ENCODE measurements at regions not wholly inside any gene's neighbourhood (a gene's known extent, or its start where the extent isn't known, plus 50 kb on each side); places are given as distances from the start of the nearest gene placed in this dataset.

GRCh38 chr5:136811086-136811485 is 445.7 kb upstream of the TRPC7 start:
- DNase-seq (ENCODE audit: low read depth) = no peak

GRCh38 chr5:136810261-136810801 is 445.0 kb upstream of the TRPC7 start:
- DNase-seq (ENCODE audit: low read depth) = peak; percentile 88

- no peak for DNase-seq (ENCODE audit: low read depth)
Measured at GRCh38 chr5:136809382-136809781, 444.0 kb upstream of the TRPC7 start.

- no peak for DNase-seq (ENCODE audit: low read depth)
Measured at GRCh38 chr5:136808756-136809155, 443.4 kb upstream of the TRPC7 start.

GRCh38 chr5:136805466-136805865 is 440.1 kb upstream of the TRPC7 start:
- no peak for DNase-seq (ENCODE audit: low read depth)

- peak; percentile 32 for DNase-seq (ENCODE audit: low read depth)
Measured at GRCh38 chr5:136802383-136802782, 437.0 kb upstream of the TRPC7 start.

- no peak for DNase-seq (ENCODE audit: low read depth)
Measured at GRCh38 chr5:136799806-136800372, 434.5 kb upstream of the TRPC7 start.

- DNase-seq (ENCODE audit: low read depth) = no peak
Measured at GRCh38 chr5:136793300-136793699, 428.0 kb upstream of the TRPC7 start.

GRCh38 chr5:136781464-136781863 is 416.1 kb upstream of the TRPC7 start:
- DNase-seq (ENCODE audit: low read depth) = peak; percentile 37

GRCh38 chr5:136780518-136780917 is 415.2 kb upstream of the TRPC7 start:
- no peak for DNase-seq (ENCODE audit: low read depth)

- DNase-seq (ENCODE audit: low read depth) = no peak
Measured at GRCh38 chr5:136776022-136776927, 410.9 kb upstream of the TRPC7 start.

GRCh38 chr5:136772491-136772890 is 407.1 kb upstream of the TRPC7 start:
- DNase-seq (ENCODE audit: low read depth) = no peak

GRCh38 chr5:136769900-136770684 is 404.7 kb upstream of the TRPC7 start:
- DNase-seq (ENCODE audit: low read depth) = peak; percentile 53

- no peak for DNase-seq (ENCODE audit: low read depth)
Measured at GRCh38 chr5:136769093-136769492, 403.7 kb upstream of the TRPC7 start.

GRCh38 chr5:136768457-136768856 is 403.1 kb upstream of the TRPC7 start:
- no peak for DNase-seq (ENCODE audit: low read depth)

GRCh38 chr5:136766456-136766855 is 401.1 kb upstream of the TRPC7 start:
- DNase-seq (ENCODE audit: low read depth) = peak; percentile 13

- DNase-seq (ENCODE audit: low read depth) = no peak
Measured at GRCh38 chr5:136764601-136765000, 399.3 kb upstream of the TRPC7 start.

- DNase-seq (ENCODE audit: low read depth) = no peak
Measured at GRCh38 chr5:136763548-136763947, 398.2 kb upstream of the TRPC7 start.

- DNase-seq (ENCODE audit: low read depth) = no peak
Measured at GRCh38 chr5:136754216-136754615, 388.9 kb upstream of the TRPC7 start.

GRCh38 chr5:136750224-136750862 is 385.0 kb upstream of the TRPC7 start:
- DNase-seq (ENCODE audit: low read depth) = no peak

GRCh38 chr5:136749016-136749415 is 383.7 kb upstream of the TRPC7 start:
- DNase-seq (ENCODE audit: low read depth) = no peak

All from HT1080 (cell line).